ENCODE measurements at regions not wholly inside any gene's neighbourhood (a gene's known extent, or its start where the extent isn't known, plus 50 kb on each side); places are given as distances from the start of the nearest gene placed in this dataset.
A peak's percentile ranks its signal among the peaks of the same experiment; 100 is the strongest.

GRCh38 chr11:103652013-103652412 is 384.4 kb upstream of the DDI1 start:
- H3K4me3 ChIP-seq (replicated peaks; ENCODE audit: low read depth, low read length): no peak overlapping the region
- TF ChIP-seq, protein P1, sequence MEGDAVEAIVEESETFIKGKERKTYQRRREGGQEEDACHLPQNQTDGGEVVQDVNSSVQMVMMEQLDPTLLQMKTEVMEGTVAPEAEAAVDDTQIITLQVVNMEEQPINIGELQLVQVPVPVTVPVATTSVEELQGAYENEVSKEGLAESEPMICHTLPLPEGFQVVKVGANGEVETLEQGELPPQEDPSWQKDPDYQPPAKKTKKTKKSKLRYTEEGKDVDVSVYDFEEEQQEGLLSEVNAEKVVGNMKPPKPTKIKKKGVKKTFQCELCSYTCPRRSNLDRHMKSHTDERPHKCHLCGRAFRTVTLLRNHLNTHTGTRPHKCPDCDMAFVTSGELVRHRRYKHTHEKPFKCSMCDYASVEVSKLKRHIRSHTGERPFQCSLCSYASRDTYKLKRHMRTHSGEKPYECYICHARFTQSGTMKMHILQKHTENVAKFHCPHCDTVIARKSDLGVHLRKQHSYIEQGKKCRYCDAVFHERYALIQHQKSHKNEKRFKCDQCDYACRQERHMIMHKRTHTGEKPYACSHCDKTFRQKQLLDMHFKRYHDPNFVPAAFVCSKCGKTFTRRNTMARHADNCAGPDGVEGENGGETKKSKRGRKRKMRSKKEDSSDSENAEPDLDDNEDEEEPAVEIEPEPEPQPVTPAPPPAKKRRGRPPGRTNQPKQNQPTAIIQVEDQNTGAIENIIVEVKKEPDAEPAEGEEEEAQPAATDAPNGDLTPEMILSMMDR (IDR thresholded peaks at IDR 0.05; ENCODE audit: low read length, missing control alignments): no peak
- DNase-seq (ENCODE audit: low read depth): peak; percentile 42

DNA sequence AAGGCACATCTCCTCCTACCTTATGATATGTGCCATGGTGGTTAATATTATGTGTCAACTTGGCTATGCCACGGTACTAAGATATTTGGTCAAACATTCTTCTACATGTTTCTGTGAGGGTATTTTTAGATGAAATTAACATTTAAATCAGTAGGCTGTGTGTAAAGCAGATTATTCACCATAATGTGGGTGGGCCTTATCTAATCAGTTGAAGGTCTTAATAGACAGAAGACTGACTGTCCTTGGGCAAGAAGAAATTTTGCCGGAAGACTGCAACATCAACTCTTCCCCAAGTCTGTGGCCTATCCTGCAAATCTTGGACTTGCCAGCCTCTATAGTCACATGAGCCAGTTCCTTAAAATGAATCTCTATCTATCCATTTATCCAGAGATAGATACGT is 380.1 kb upstream of the DDI1 start:
- H3K4me3 ChIP-seq (replicated peaks; ENCODE audit: low read depth, low read length): no peak overlapping the region
- no peak for DNase-seq (ENCODE audit: low read depth)
- TF ChIP-seq, protein P1 (IDR thresholded peaks at IDR 0.05; ENCODE audit: low read length, missing control alignments): no peak

DNA sequence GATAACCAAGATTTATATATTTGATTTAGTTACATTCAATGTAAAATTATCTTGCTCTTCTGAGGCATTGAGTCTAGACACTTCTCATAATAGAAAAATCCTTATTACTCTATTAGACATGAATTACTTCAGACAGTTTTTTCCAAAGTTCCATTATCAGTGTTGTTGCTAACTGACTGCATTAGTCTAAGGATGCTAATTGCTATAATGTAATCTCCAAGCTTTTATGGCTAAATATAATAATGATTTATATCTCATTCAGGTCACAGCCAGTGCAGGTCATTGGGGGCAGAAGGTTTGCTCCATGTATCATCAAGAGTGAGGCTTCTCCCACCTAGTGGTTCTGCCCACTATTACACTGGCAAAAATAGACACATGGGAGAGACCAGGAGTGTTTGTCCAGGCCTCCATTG is 377.2 kb upstream of the DDI1 start:
- TF ChIP-seq, protein P1 (IDR thresholded peaks at IDR 0.05; ENCODE audit: low read length, missing control alignments): peak; percentile 42
- no peak overlapping the region for H3K4me3 ChIP-seq (replicated peaks; ENCODE audit: low read depth, low read length)
- DNase-seq (ENCODE audit: low read depth): no peak

DNA sequence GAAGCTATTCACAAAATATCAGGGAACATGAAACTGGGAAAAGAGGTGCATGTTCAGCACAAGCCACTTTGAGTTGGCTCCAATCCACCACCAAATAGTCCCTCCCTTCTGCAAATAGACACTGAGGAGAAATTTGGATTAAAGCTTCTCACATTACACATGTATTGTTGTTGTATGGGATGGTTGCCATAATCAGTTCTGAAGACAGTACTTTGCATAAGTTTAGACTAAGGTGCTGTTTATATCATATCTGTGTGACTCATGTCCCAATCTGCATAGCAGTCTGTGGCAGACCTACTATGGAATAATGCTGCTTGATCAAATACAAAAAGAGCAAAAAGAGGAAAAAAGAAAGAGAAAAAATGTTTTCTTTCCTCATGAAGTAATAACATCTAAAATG is 376.7 kb upstream of the DDI1 start:
- TF ChIP-seq, protein P1 (IDR thresholded peaks at IDR 0.05; ENCODE audit: low read length, missing control alignments): no peak
- no peak overlapping the region for H3K4me3 ChIP-seq (replicated peaks; ENCODE audit: low read depth, low read length)
- no peak for DNase-seq (ENCODE audit: low read depth)

DNA sequence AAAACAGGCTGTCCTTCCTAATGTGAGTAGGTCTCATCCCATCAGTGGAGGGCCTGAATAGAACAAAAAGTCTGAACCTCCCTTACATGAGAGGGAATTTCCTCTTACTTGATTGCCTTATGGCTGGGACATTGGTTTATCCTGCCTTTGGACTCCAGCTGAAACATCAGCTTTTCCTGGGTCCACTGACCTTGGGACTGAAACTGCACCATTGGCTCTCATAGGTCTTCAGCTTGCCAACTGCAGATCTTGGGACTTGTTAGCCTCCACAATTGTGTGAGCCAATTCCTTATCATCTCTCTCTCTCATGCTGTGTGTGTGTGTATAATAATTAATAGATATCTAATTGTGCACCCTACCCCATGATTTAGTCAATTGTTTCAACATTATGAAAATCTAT is 375.3 kb upstream of the DDI1 start:
- TF ChIP-seq, protein P1 (IDR thresholded peaks at IDR 0.05; ENCODE audit: low read length, missing control alignments): no peak
- H3K4me3 ChIP-seq (replicated peaks; ENCODE audit: low read depth, low read length): no peak overlapping the region
- no peak for DNase-seq (ENCODE audit: low read depth)

GRCh38 chr11:103661991-103662390 is 374.4 kb upstream of the DDI1 start:
- TF ChIP-seq, protein P1 (IDR thresholded peaks at IDR 0.05; ENCODE audit: low read length, missing control alignments): no peak
- no peak overlapping the region for H3K4me3 ChIP-seq (replicated peaks; ENCODE audit: low read depth, low read length)
- no peak for DNase-seq (ENCODE audit: low read depth)

- DNase-seq (ENCODE audit: low read depth): no peak
- H3K4me3 ChIP-seq (replicated peaks; ENCODE audit: low read depth, low read length): no peak overlapping the region
- TF ChIP-seq, protein P1 (IDR thresholded peaks at IDR 0.05; ENCODE audit: low read length, missing control alignments): no peak
These were observed 373.6 kb upstream of the DDI1 start for GRCh38 chr11:103662880-103663279.
